Stimulated activated naive CD4-positive, alpha-beta T cell (primary cell): ENCODE measurements at regions not wholly inside any gene's neighbourhood (a gene's known extent, or its start where the extent isn't known, plus 50 kb on each side); places are given as distances from the start of the nearest gene placed in this dataset.

Experiments used
- DNase-seq, 6 experiments: peaks; one replicate each; lab custom pipeline; 2025; lab: John Stamatoyannopoulos, UW

GRCh38 chr18:73735836-73736235, 411.8 kb downstream of the FBXO15 start:
- no peak for DNase-seq

DNA sequence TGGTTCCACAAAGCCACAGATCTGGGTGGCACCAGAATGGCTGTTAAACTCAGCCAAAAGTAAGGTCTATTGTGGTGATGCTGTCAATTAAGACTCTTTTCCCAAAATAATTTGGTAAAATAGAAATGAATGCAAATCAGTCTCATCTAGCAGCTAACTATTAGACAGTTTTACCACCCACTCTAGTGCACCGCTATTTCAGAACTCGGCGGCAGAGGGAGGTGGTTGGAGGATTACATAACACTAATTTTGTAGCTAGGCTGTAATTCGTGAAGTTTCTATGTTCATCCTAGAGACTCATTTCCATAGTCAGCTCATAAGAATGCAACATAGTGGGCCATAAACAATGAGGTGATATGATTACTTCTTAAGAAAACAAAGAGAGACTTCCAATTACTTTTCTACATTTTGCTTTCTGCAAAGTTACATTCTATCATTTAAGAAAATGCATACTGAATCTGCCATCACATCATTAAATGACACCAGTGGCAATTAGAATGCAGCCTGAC, 413.8 kb downstream of the FBXO15 start:
- DNase-seq, result no peak

DNA sequence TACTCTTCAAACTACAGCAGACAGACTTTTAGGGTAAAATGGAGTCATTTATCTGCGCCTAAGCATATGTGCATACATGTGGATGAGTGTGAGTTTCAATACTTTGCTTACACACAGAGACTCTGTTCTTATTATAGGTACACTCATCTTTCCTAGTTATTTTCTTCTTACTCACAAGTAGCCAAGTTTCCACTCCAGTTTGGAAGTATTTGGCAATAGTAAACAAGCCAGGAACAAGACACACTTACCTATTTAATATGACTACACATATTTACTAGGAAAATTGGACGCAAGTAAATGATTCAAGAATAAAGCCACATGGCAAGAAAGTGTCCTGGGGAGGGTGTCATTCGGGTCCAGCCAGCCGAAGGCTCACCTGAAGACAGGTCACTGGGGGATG, 414.3 kb downstream of the FBXO15 start:
- no peak for DNase-seq

DNA sequence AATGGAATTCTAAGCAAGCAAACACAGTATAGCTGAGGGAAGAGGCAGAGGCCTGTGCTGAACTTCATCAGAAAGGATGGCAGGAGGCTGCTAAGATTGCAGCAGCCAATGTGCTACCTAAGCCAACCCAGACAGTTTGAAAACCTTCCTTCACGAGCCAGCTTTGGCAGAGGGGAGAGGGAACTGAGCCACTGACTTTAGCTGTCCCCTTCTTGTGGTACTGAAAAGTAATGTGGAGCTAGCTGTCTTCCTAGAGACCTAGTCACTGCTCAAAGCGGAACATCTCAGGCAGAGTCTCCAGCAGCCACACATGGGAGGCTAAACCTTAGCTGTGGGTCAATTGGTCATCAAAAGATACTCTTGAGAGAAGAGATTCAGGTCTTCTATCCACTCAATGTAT, 419.0 kb downstream of the FBXO15 start:
- no peak for DNase-seq

DNA sequence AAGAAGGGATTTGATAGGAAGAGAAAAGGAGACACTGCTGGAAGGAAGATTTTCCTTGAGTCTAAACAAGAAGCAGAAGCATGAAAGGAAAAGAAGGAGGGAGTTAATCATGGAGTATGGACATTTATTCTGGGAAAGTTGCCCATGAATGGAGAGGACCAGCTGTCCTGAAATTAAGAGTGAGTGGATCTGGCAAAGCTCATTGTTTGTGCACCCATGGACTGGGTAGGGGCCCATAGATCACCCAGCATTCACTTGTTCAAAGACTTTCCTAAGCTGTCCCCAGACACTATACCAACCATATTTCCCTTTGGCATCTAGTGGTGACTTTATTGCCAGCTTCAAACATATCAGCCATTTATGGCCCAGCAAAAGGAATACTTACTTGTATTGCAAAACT, 422.7 kb downstream of the FBXO15 start:
- no peak for DNase-seq

GRCh38 chr18:73719611-73720010, 428.0 kb downstream of the FBXO15 start:
- no peak for DNase-seq

GRCh38 chr18:73717570-73717969, 430.1 kb downstream of the FBXO15 start:
- DNase-seq, result no peak

DNA sequence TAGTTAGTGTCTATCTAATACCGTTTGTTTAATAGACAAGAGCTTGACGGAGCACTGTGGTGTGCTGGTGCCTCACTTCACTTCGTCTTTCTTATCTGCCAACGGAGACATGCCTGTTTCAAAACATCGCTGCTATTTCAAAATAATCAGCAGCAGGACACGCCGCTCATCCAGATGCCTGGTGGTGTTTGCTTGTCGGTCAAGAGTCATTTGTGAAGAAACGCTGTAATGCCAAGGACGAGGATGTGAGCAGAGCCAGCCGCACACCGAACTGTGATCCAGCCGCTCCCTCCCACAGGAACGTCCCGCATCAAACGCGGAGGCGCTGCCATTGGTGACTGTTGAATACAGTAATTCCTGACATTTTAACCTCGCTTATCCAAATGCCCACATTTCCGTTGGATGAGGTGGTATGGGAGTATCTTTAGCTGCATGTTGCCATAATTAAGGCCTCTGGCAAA, 432.4 kb downstream of the FBXO15 start:
- DNase-seq, result no peak

- no peak for DNase-seq
Measured at GRCh38 chr18:73714466-73714865, 433.2 kb downstream of the FBXO15 start.

GRCh38 chr18:73711256-73711655, 436.4 kb downstream of the FBXO15 start:
- DNase-seq, result no peak

DNA sequence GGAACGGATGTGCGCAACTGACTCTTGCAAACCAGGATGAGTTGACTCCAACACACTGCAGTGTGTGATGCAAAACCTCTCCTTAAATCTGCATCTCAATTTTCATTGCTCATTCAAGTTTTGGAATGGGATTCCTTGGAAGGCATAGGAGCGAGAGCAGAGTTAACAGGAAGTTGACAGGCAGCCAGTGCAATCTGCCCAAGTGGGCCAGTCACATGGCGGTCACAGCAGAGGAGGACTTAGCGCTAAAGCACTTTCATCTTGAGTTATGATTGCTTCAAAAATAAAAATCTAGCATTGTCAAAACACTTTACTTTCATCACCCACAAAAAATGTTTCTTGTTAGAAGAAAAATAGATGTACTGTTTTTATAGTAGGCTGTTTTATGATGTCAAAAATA, 439.0 kb downstream of the FBXO15 start:
- DNase-seq, result no peak

- DNase-seq, result no peak
Measured at GRCh38 chr18:73707035-73707434, 440.6 kb downstream of the FBXO15 start.

- DNase-seq, result no peak
Measured at GRCh38 chr18:73697353-73697752, 450.3 kb downstream of the FBXO15 start.

GRCh38 chr18:73696698-73697097, 450.9 kb downstream of the FBXO15 start:
- no peak for DNase-seq

DNA sequence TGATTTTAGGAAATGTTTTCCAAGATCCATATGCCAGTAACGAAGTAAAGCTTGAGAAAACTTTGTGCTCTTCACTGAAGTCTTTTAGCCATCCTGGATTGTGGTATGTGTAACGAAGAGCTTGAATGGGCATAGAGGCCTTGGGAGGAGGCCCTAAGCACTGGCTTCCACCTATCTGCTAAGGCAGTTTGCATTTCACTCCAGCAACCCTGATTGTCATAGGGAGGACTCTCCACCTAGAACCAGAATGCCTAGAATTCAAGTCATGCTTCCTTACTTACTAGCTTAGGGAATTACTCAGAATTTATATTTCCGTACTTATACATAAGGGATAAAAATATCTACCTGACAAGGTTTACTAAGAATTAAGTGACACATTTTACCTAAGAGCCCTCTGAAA, 451.5 kb downstream of the FBXO15 start:
- no peak for DNase-seq

GRCh38 chr18:73693091-73693490, 454.5 kb downstream of the FBXO15 start:
- DNase-seq, result no peak

GRCh38 chr18:73691624-73692023, 456.0 kb downstream of the FBXO15 start:
- no peak for DNase-seq

DNA sequence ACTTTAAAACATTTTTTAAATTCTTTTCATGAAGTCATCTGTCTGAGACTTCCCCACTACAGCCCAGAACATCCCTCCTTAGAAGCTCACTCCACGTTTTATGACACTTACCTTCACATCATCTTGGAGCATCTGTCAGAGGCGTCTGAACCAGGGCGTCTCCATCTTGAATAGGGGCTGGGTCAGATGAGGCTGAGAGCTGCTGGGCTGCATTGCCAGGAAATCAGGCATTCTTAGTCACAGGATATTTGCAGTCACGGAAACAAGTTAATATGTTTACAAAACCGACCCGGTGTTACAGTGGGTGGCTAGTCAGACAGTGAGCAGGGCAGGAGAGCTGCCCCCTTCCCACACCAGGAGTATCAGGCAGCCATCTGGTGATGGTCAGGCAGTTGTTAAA, 456.5 kb downstream of the FBXO15 start:
- no peak for DNase-seq

DNA sequence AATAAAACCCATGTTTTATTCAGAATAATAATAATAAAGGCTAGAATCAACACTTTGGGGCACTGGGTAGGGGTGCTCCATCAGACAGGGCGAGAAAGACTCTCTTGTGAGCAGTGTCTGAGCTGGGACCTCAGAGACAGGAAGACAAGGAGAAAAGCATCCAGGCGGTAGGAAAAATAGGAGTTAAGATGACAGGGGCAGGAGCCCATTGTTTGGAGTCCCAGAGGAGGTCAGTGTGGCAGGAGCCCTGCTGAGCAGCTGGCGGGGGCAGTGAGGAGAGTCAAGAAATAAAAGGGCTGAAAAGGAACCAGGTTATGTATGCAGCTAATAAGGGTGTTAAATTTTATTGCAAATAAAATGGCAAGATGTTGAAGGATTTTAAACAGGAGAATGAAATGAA, 457.4 kb downstream of the FBXO15 start:
- no peak for DNase-seq

- no peak for DNase-seq
Measured at GRCh38 chr18:73688851-73689711, 458.6 kb downstream of the FBXO15 start.

DNA sequence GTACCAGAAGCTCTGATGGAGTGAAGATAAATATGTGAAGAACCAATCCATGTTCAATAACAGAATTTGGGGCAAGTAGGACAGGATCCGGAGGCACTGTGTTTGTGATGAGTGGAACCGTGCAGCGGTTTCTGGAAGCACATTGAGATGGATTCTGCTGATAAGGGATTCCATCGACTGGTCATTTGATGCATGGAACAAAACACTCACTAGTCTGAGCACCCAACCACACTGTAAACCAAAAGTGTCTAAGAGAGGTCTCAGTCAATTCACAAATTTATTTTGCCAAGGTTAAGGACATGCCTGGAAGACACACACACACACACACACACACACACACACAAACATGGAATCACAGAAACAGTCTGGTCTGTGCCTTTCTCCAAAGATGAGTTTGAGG, 459.5 kb downstream of the FBXO15 start:
- no peak for DNase-seq

GRCh38 chr18:73684647-73685046, 463.0 kb downstream of the FBXO15 start:
- DNase-seq, result no peak

DNA sequence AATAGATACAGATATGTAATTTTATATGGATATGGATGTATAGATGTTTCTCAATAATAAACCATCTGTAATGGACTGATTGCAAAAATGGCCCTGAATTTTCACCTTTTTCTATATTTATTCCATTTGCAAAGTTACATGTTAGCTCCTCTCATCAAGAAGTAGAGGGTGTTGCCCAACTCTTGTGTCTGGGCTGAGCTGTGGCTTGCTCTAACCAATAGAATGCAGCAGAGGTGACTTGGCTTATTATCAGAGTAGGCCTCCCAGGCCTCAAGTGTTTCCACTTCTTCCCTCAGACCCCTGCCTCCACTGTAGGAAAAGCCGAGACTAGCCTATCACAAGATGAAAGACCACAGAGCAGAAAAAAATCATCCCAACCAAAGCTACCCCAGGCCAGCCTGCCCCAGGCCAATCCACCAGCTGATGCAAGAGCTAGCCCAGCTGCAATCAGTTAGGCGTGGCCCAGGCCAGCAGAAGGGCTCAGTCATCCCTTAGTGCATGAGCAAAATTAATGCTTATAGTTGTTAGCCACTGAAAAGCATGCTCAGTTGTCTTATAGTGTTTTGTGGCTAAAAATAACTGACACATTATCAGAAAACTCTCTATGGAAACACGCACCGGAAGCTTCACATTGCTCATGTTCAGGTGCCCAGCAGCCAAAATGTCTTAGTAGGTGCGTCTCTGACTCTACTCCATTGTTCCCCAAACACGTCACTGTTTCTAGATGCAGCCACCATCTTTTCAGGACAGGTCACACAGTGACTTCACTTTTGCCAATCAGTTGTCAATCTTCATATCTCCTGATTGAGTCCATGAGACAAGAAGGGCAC, 464.0 kb downstream of the FBXO15 start:
- no peak for DNase-seq
